GM21515 (cell line): ENCODE measurements at regions not wholly inside any gene's neighbourhood (a gene's known extent, or its start where the extent isn't known, plus 50 kb on each side); places are given as distances from the start of the nearest gene placed in this dataset.
"Not testable (repeated sequence)": the region's sequence is repeated elsewhere in the genome, so short reads cannot be mapped to it uniquely, and the experiment has no call there.

Source experiments
- ATAC-seq: cut with Tn5 transposase; IDR thresholded peaks from one replicate; pipeline ENCODE4 v1.9.1; 2021; ENCODE audit not compliant: unreplicated experiment

- no peak for ATAC-seq
Measured at GRCh38 chr13:103516015-103516795, 450.0 kb upstream of the SLC10A2 start.

GRCh38 chr13:103515410-103515809 is 449.2 kb upstream of the SLC10A2 start:
- no peak for ATAC-seq

- no peak for ATAC-seq
Measured at GRCh38 chr13:103514619-103515018, 448.4 kb upstream of the SLC10A2 start.

- no peak for ATAC-seq
Measured at GRCh38 chr13:103514188-103514587, 448.0 kb upstream of the SLC10A2 start.

GRCh38 chr13:103510007-103510535 is 443.9 kb upstream of the SLC10A2 start:
- ATAC-seq = no peak

- no peak for ATAC-seq
Measured at GRCh38 chr13:103497404-103497803, 431.2 kb upstream of the SLC10A2 start.

- no peak for ATAC-seq
Measured at GRCh38 chr13:103487841-103488240, 421.6 kb upstream of the SLC10A2 start.

GRCh38 chr13:103473081-103473480 is 406.9 kb upstream of the SLC10A2 start:
- no peak for ATAC-seq

- no peak for ATAC-seq
Measured at GRCh38 chr13:103471896-103472295, 405.7 kb upstream of the SLC10A2 start.

GRCh38 chr13:103469771-103470170 is 403.6 kb upstream of the SLC10A2 start:
- no peak for ATAC-seq

GRCh38 chr13:103466761-103467160 is 400.5 kb upstream of the SLC10A2 start:
- ATAC-seq = no peak

GRCh38 chr13:103460246-103460645 is 394.0 kb upstream of the SLC10A2 start:
- not testable (repeated sequence) for ATAC-seq

- ATAC-seq = not testable (repeated sequence)
Measured at GRCh38 chr13:103457050-103457449, 390.8 kb upstream of the SLC10A2 start.

- no peak for ATAC-seq
Measured at GRCh38 chr13:103451656-103452055, 385.4 kb upstream of the SLC10A2 start.

GRCh38 chr13:103443604-103444003 is 377.4 kb upstream of the SLC10A2 start:
- no peak for ATAC-seq

- no peak for ATAC-seq
Measured at GRCh38 chr13:103437651-103438050, 371.4 kb upstream of the SLC10A2 start.

- no peak for ATAC-seq
Measured at GRCh38 chr13:103436057-103436654, 369.9 kb upstream of the SLC10A2 start.

GRCh38 chr13:103431856-103432255 is 365.6 kb upstream of the SLC10A2 start:
- ATAC-seq = no peak

GRCh38 chr13:103430368-103430767 is 364.2 kb upstream of the SLC10A2 start:
- no peak for ATAC-seq

- no peak for ATAC-seq
Measured at GRCh38 chr13:103410002-103410401, 343.8 kb upstream of the SLC10A2 start.

- ATAC-seq = no peak
Measured at GRCh38 chr13:103406967-103407366, 340.8 kb upstream of the SLC10A2 start.

- no peak for ATAC-seq
Measured at GRCh38 chr13:103405297-103405696, 339.1 kb upstream of the SLC10A2 start.
